ENCODE measurements at regions not wholly inside any gene's neighbourhood (a gene's known extent, or its start where the extent isn't known, plus 50 kb on each side); places are given as distances from the start of the nearest gene placed in this dataset.

DNA sequence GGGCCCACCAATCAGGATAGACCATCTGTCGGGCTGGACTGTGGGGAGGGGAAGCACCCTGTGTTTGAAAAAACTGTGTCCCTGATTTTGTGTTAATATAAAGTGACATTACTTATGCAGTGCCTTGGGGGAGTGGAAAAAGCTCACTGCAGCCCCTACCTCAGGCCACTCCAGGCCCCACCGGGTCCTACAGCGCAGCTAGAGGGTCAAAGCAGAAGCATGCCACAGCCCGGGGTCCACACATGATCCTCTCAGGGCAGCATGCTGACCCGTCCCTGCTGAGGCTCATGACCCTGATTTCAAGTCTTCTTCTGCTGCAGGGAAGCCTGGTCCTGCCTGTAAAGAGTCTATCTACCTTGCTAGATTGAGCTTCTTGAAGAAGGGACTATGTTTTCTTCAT lies 133.0 kb upstream of the PLCB4 start:
- Histone ChIP-seq H2AK9ac (replicated peaks; ENCODE audit: low read depth, low read length, poor library complexity) (no peak overlapping the region), H2BK5ac (ENCODE audit: low read depth, low read length, poor library complexity, severe bottlenecking) (no peak overlapping the region), H3K27me3 (ENCODE audit: control insufficient read depth, insufficient read depth, low read length) (no peaks in the 10 kb centered on the region; the same call in 1 of the 2 replicates), H3K9me1 (ENCODE audit: insufficient read depth, low read length) (no peaks in the 10 kb centered on the region; the same call in 1 of the 2 replicates), H3K36me3 (ENCODE audit: control insufficient read depth, insufficient read depth, low read length) (no peaks in the 10 kb centered on the region), H3K4ac (ENCODE audit: low read depth, low read length) (no peak overlapping the region), H3K4me3 (ENCODE audit: insufficient read depth, low read depth, low read length) (no peak overlapping the region), H2AK5ac (ENCODE audit: low read depth, low read length) (no peak overlapping the region), H3K27ac (ENCODE audit: insufficient read depth, low read length) (no peak overlapping the region), H3K9me3 (ENCODE audit: control insufficient read depth, insufficient read depth, low read length) (no peaks in the 10 kb centered on the region), H2BK20ac (ENCODE audit: low read depth, low read length) (no peak overlapping the region), H3K18ac (ENCODE audit: low read depth, low read length) (no peak overlapping the region), H4K20me1 (ENCODE audit: insufficient read depth, low read length) (no peaks in the 10 kb centered on the region), H2BK120ac (ENCODE audit: low read depth, low read length) (no peak overlapping the region), H3K56ac (ENCODE audit: extremely low read depth, insufficient read depth, low read length) (no peak overlapping the region), H3K9ac (ENCODE audit: low read depth, low read length) (no peak overlapping the region), H3K23ac (ENCODE audit: low read depth, low read length) (no peak overlapping the region), H4K91ac (ENCODE audit: insufficient read depth, low read depth, low read length) (no peak overlapping the region), H2BK15ac (ENCODE audit: low read depth, low read length) (no peak overlapping the region), H3K79me1 (ENCODE audit: low read depth in 1 of 2, low read length in 2 of 2) (no peaks in the 10 kb centered on the region), H3K4me2 (ENCODE audit: low read depth, low read length) (no peak overlapping the region), H3K4me1 (ENCODE audit: control insufficient read depth, insufficient read depth, low read length) (peaks cover 7% of the 10 kb centered on the region; the same call in 1 of the 2 replicates), H3K14ac (replicated peaks; ENCODE audit: low read depth, low read length) (no peak overlapping the region), H4K5ac (ENCODE audit: low read depth, low read length) (no peak overlapping the region), H4K8ac (ENCODE audit: low read depth in 2 of 2, low read length in 2 of 2) (no peak overlapping the region), H2AFZ (replicated peaks; ENCODE audit: low read length, poor library complexity) (no peak overlapping the region)
- intact Hi-C loops (cut with micrococcal nuclease) (no loop called here), in situ Hi-C loops (cut with MboI; ENCODE audit: low sequenced_read_pairs) (no loop called here), dilution Hi-C loops (cut with HindIII; ENCODE audit: low sequenced_read_pairs, unreplicated experiment) (no loop called here)
- DNase-seq (no peak), ATAC-seq (ENCODE audit: low read depth) (no peak)
- no TSS peak for BruUV-seq (replicated peaks)
- TF ChIP-seq CEBPB (IDR thresholded peaks at IDR 0.05; ENCODE audit: low read depth, low read length) (no peak), MAFK (IDR thresholded peaks at IDR 0.05; ENCODE audit: low read depth, low read length) (no peak), FOS (IDR thresholded peaks at IDR 0.05; ENCODE audit: low read depth, low read length) (no peak)
- ChIA-PET POLR2A (ENCODE audit: unreplicated experiment) (no interaction called here), CTCF (no interaction called here)
- WGBS, 2 experiments (ENCODE audit: extremely low coverage in 2 of 2, insufficient read length in 1 of 2), result 80% methylated on average over 1 of the region's 5 CpGs; no CpG with 5 or more reads in 1 of the 2 experiments

Data from IMR-90 (cell line).